Adrenal gland (tissue), 5 donors: ENCODE measurements at regions not wholly inside any gene's neighbourhood (a gene's known extent, or its start where the extent isn't known, plus 50 kb on each side); places are given as distances from the start of the nearest gene placed in this dataset.

ENCODE experiments used
- CTCF ChIP-seq, 6 experiments: fragments of 450-650 bp in 4 of 6; fragments of 200-600 bp in 2 of 6; sonication (generic) in 1 of 6; IDR thresholded peaks; 1 replicate in 5 of 6; 2 replicates in 1 of 6; pipeline versions ENCODE4 v1.5.1 to v1.8.0; 2016 to 2021; ENCODE audit warnings: antibody characterized with exemption in 6 of 6, mild to moderate bottlenecking in 2 of 6, moderate library complexity in 1 of 6
- POLR2A ChIP-seq, 2 donors: fragments of 450-650 bp; IDR thresholded peaks; one replicate each; pipeline ENCODE4 v1.6.1; 2017; ENCODE audit warnings: antibody characterized with exemption in 2 of 2, mild to moderate bottlenecking in 2 of 2, moderate library complexity in 1 of 2
- donor health status: DM: no; HTN: no; CAD: no.

- TF ChIP-seq CTCF (IDR thresholded peaks at IDR 0.05), result no peak
- TF ChIP-seq POLR2A (IDR thresholded peaks at IDR 0.05), result no peak
Observed at GRCh38 chr5:61779743-61780142, 447.7 kb downstream of the ZSWIM6 start.
